AML-193 (cell line): ENCODE measurements at regions not wholly inside any gene's neighbourhood (a gene's known extent, or its start where the extent isn't known, plus 50 kb on each side); places are given as distances from the start of the nearest gene placed in this dataset.
"Not testable (repeated sequence)": the region's sequence is repeated elsewhere in the genome, so short reads cannot be mapped to it uniquely, and the experiment has no call there.

Source experiments
- DNase-seq, 2 experiments: peaks; one replicate each; lab custom pipeline; 2025; lab: John Stamatoyannopoulos, UW

GRCh38 chr3:166663194-166663593, 716.9 kb downstream of the ZBBX start:
- DNase-seq = no peak

GRCh38 chr3:166661621-166662020, 718.5 kb downstream of the ZBBX start:
- no peak for DNase-seq

GRCh38 chr3:166660962-166661361, 719.1 kb downstream of the ZBBX start:
- no peak for DNase-seq

GRCh38 chr3:166637984-166638530, 742.0 kb downstream of the ZBBX start:
- DNase-seq = no peak

GRCh38 chr3:166634091-166634746, 745.9 kb downstream of the ZBBX start:
- DNase-seq = no peak

- no peak for DNase-seq
These were observed 749.9 kb downstream of the ZBBX start for GRCh38 chr3:166630190-166630589.

- DNase-seq = no peak
These were observed 766.7 kb downstream of the ZBBX start for GRCh38 chr3:166613365-166613764.

GRCh38 chr3:166612761-166613160, 767.3 kb downstream of the ZBBX start:
- DNase-seq = not testable (repeated sequence)

- no peak for DNase-seq
These were observed 770.8 kb upstream of the BCHE start for GRCh38 chr3:166607933-166608521.

- no peak for DNase-seq
These were observed 769.8 kb upstream of the BCHE start for GRCh38 chr3:166606988-166607387.

GRCh38 chr3:166593776-166594175, 756.6 kb upstream of the BCHE start:
- no peak for DNase-seq

- DNase-seq = no peak
These were observed 745.0 kb upstream of the BCHE start for GRCh38 chr3:166582236-166582635.

- DNase-seq = no peak
These were observed 743.3 kb upstream of the BCHE start for GRCh38 chr3:166580561-166580960.

- no peak for DNase-seq
These were observed 737.9 kb upstream of the BCHE start for GRCh38 chr3:166575161-166575560.

- not testable (repeated sequence) for DNase-seq
These were observed 734.5 kb upstream of the BCHE start for GRCh38 chr3:166571686-166572085.

GRCh38 chr3:166570102-166570501, 732.9 kb upstream of the BCHE start:
- no peak for DNase-seq

GRCh38 chr3:166569589-166569988, 732.4 kb upstream of the BCHE start:
- no peak for DNase-seq

GRCh38 chr3:166560253-166560652, 723.0 kb upstream of the BCHE start:
- no peak for DNase-seq

- DNase-seq = no peak
These were observed 719.7 kb upstream of the BCHE start for GRCh38 chr3:166556955-166557354.

GRCh38 chr3:166554023-166554422, 716.8 kb upstream of the BCHE start:
- no peak for DNase-seq

GRCh38 chr3:166533740-166534139, 696.5 kb upstream of the BCHE start:
- DNase-seq = no peak

- DNase-seq = no peak
These were observed 694.5 kb upstream of the BCHE start for GRCh38 chr3:166531730-166532129.

GRCh38 chr3:166527325-166527724, 690.1 kb upstream of the BCHE start:
- no peak for DNase-seq

- no peak for DNase-seq
These were observed 689.7 kb upstream of the BCHE start for GRCh38 chr3:166526881-166527280.
